Stimulated activated CD8-positive, alpha-beta memory T cell treated with anti-CD3 and anti-CD28 coated beads, Interleukin-7, amount 100 ng/mL, for 48 hours (primary cell): ENCODE measurements at regions not wholly inside any gene's neighbourhood (a gene's known extent, or its start where the extent isn't known, plus 50 kb on each side); places are given as distances from the start of the nearest gene placed in this dataset.
A peak's percentile ranks its signal among the peaks of the same experiment; 100 is the strongest.

Experiments
- DNase-seq, 2 donors: peaks; one replicate each; pipeline ENCODE4 v3.0.0-alpha.2; 2020; ENCODE audit warnings: low read depth in 1 of 2; ENCODE audit errors: extremely low read depth in 1 of 2

GRCh38 chr5:128665747-128666355 is 127.8 kb upstream of the FBN2 start:
- no peak for DNase-seq

- no peak for DNase-seq
Measured at GRCh38 chr5:128667152-128667551, 129.1 kb upstream of the FBN2 start.

GRCh38 chr5:128667751-128668150 is 129.7 kb upstream of the FBN2 start:
- no peak for DNase-seq

GRCh38 chr5:128668921-128669320 is 130.9 kb upstream of the FBN2 start:
- DNase-seq = no peak

- DNase-seq = no peak
Measured at GRCh38 chr5:128669803-128670202, 131.8 kb upstream of the FBN2 start.

- DNase-seq = no peak
Measured at GRCh38 chr5:128671943-128672342, 133.9 kb upstream of the FBN2 start.

- no peak for DNase-seq
Measured at GRCh38 chr5:128673000-128673399, 135.0 kb upstream of the FBN2 start.

- DNase-seq = no peak
Measured at GRCh38 chr5:128673411-128673957, 135.4 kb upstream of the FBN2 start.

- no peak for DNase-seq
Measured at GRCh38 chr5:128673970-128674369, 135.9 kb upstream of the FBN2 start.

GRCh38 chr5:128674837-128675446 is 136.9 kb upstream of the FBN2 start:
- DNase-seq = peak in 1 of 2 donors; percentile 4

- no peak for DNase-seq
Measured at GRCh38 chr5:128681096-128681495, 143.1 kb upstream of the FBN2 start.

GRCh38 chr5:128681764-128682592 is 143.9 kb upstream of the FBN2 start:
- no peak for DNase-seq

- DNase-seq = no peak
Measured at GRCh38 chr5:128682669-128683068, 144.6 kb upstream of the FBN2 start.

- DNase-seq = no peak
Measured at GRCh38 chr5:128684961-128685360, 146.9 kb upstream of the FBN2 start.

- DNase-seq = no peak
Measured at GRCh38 chr5:128687930-128688329, 149.9 kb upstream of the FBN2 start.

GRCh38 chr5:128693764-128694163 is 155.7 kb upstream of the FBN2 start:
- no peak for DNase-seq

GRCh38 chr5:128695791-128696530 is 157.9 kb upstream of the FBN2 start:
- DNase-seq = no peak

GRCh38 chr5:128701301-128701700 is 163.3 kb upstream of the FBN2 start:
- no peak for DNase-seq

- DNase-seq = no peak
Measured at GRCh38 chr5:128703322-128703721, 165.3 kb upstream of the FBN2 start.

- DNase-seq = no peak
Measured at GRCh38 chr5:128706269-128706668, 168.2 kb upstream of the FBN2 start.

GRCh38 chr5:128708841-128709240 is 170.8 kb upstream of the FBN2 start:
- no peak for DNase-seq
